GM21723 (cell line): ENCODE measurements at regions not wholly inside any gene's neighbourhood (a gene's known extent, or its start where the extent isn't known, plus 50 kb on each side); places are given as distances from the start of the nearest gene placed in this dataset.

Experiments
- ATAC-seq: cut with Tn5 transposase; IDR thresholded peaks from one replicate; pipeline ENCODE4 v1.9.1; 2021; ENCODE audit warnings: mild to moderate bottlenecking, moderate library complexity; ENCODE audit not compliant: unreplicated experiment

DNA sequence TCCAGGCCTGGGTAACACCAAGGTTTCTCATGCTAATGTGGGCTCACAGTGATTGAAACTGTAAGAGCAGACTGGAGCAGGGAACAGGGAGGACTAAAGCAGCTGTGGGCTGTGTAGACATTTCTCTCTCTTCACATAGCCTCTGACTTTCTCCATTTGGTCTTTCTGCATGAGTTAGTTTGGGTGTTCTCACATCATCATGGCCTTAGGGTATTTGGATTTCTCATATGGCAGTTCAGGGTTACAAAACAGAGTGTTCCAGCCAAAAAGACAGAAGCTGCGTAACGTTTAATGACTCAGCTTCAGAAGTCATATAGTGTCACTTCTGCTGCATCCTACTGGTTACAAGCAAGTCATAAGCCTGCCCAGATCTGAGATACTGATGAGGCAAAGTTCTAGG is 52.0 kb upstream of the OSBPL8 start:
- no peak for ATAC-seq

DNA sequence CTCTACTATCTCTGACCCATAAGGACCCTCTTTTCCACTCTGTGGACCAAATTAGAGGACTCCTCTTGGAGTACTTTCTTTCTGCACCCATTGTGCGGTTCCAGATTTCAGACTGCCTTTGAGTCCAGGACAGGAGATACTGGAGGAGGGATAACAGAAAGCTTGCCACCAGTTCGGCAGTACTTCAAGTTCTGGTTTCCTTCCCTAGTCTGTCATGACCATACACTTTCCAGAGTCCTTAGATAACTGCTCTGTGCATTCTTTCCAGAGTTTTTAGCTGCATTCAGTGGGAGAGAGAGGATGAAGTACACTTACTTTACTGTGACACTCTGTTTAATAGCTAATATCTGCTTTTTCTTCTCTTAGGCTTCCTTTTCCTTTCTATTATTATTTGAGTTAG is 54.8 kb upstream of the OSBPL8 start:
- no peak for ATAC-seq

- ATAC-seq, result no peak
Observed at GRCh38 chr12:76618031-76618430, 58.5 kb upstream of the OSBPL8 start.

DNA sequence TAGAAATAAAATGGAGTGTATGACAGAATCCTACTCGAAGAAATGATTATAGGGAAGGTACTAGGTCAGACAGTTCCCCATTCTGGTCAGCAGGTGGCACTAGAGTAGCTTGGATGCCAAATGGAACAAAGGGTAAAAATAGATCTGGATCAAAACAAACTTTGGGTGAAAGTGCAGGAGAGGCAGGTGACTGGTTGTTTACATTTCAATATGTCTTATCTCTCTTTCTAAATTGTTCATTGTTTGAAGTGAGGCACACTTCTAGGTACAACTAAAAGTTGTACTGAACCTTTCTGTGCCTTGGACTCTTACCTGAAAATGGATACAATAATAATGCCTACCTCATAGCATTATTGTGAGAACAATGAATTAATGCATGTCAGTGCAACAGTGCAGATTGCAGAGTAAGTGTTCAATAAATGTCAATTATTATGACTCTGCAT is 62.0 kb upstream of the OSBPL8 start:
- peak; percentile 82 for ATAC-seq

- ATAC-seq, result no peak
Observed at GRCh38 chr12:76622351-76622750, 62.8 kb upstream of the OSBPL8 start.

GRCh38 chr12:76622915-76623314 is 63.3 kb upstream of the OSBPL8 start:
- ATAC-seq, result no peak

DNA sequence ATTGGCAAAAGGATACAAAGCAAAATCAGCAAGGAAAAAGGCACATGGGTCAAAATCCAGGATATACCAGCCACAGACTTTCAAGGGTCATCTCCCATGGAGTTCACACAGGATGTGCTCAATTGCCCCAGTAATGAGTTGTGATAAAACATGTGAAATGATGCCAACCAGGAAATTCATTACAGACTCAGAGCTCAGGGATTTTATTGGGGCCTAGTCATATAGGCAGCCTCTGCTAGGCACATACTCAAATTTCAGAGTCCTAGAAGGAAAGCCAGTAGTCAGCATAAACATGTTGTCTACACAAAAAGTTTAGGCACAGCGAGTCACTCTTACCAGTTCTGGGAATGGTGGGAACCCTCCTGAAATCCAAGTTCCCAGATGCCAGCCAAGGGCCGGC is 64.4 kb upstream of the OSBPL8 start:
- ATAC-seq, result no peak

DNA sequence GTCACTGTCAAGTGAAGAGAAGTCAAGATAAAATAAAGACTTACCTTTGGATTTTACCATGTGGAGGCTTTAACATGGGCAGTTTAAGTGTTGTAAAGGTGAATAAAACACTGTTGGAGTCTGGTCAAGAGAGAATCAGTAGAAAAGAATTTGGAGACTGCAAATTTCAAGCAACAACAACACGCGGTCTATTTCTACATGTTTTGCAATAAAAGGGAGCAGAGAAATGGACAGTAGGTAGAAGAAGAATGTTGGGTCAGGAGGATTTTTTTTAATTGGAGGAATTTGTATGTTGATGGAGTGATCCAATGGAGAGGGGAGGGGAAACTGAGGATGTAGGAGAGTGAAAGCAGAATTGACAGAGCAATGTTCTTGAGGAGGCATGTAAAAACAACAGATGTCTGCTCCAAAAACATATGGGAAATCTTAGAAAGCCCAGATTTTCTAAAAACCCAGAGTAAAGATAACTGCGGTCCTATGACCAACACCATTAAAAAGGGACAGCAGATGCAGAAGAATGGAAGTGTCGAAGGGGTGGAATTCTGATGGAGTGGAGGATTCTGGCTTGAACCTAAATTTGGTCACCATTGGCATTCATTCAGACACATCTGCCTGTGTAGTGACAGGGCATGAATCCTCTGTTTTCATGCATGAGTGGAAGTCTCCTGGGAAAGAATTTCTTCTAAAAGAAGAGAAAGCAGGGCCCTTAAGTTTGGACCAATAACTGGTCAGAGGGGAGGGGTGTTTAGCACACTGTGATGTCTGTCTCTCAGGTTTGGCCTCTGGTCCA is 68.0 kb upstream of the OSBPL8 start:
- no peak for ATAC-seq

DNA sequence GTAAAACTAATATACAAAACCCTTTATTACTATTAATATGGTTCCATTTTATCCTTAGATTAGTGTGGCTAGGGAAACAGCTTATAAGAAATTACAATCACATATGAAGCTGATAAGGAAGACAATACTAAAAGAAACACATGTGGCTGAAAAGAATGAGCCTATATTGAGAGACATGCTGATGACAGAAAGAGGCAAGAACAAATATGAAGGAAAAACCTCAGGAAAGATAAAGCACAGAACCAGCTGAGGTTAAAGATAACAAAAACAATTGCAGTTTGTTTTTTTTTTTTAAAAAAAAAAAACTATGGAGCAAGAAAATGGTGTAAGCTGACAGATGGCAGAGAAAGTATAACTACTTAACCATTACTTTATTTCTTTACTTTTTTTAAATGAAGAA is 69.2 kb upstream of the OSBPL8 start:
- ATAC-seq, result no peak

- ATAC-seq, result no peak
Observed at GRCh38 chr12:76631741-76632140, 72.2 kb upstream of the OSBPL8 start.

- ATAC-seq, result no peak
Observed at GRCh38 chr12:76633415-76633814, 73.8 kb upstream of the OSBPL8 start.

GRCh38 chr12:76634133-76634532 is 74.6 kb upstream of the OSBPL8 start:
- no peak for ATAC-seq

DNA sequence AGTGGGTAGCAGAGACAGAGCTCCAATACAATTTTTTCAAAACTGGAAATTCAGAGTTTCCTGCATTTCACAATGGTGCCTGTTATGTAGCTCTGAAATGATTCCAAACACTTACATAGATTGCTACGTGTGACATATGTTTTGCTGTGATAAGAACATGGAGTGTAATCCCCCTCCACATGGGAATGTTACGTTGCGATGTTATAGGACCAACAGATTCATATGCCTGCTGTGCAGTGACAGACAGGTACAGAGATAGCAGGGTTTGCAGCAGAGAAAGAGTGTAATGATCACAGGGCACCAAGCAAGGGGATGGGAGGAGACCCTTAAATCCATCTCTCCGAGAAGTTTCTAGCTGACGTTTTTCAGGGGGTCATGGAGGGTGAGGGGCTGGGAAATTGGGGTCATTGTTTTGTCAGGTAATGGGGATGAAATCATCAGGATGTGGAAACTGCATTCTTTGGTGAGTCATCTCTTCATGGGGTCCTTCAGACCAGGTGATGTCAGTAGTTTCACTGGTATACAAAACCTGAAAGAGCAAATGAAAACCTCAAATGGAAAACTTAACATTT is 76.6 kb upstream of the OSBPL8 start:
- ATAC-seq, result no peak

GRCh38 chr12:76637807-76638206 is 78.2 kb upstream of the OSBPL8 start:
- no peak for ATAC-seq

DNA sequence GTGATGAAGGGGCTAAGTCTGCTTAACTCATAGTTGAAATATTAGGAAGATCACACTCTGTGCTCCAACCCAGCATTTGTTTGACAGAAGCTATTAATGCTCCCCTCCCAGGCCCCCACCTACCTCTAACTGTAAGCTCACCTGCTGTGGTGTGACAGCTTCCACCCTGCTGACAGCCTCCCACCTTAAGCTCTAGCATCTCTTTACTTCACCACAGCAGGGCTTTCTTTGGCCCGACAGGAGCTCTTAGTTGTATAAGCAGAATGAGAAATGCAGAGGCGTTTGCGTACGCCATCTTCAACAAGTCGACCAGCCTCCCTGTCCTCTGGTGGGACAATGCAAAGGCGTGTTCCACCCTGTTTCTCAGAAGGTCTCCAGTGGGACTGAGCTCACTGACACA is 80.1 kb upstream of the OSBPL8 start:
- ATAC-seq, result no peak

DNA sequence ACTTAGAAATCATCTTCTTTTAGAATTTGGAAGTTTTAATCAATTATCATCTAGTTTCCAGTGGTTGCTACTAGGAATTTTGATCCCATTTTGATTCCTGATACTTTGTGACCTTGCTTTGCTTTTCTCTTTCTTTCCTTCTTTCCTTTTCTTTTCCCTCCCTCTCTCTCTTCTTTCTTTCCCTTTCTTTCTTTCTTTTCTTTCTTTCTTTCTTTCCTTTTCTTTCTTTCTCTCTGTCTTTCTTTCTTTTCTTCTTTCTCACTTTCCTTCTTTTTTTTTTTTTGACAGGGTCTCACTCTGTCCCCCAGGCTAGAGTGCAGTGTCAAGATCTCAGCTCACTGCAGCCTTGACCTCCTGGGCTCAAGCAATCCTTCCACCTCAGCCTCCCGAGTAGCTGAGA is 81.5 kb upstream of the OSBPL8 start:
- no peak for ATAC-seq

GRCh38 chr12:76641961-76642360 is 82.4 kb upstream of the OSBPL8 start:
- ATAC-seq, result no peak

GRCh38 chr12:76643438-76643837 is 83.9 kb upstream of the OSBPL8 start:
- no peak for ATAC-seq

DNA sequence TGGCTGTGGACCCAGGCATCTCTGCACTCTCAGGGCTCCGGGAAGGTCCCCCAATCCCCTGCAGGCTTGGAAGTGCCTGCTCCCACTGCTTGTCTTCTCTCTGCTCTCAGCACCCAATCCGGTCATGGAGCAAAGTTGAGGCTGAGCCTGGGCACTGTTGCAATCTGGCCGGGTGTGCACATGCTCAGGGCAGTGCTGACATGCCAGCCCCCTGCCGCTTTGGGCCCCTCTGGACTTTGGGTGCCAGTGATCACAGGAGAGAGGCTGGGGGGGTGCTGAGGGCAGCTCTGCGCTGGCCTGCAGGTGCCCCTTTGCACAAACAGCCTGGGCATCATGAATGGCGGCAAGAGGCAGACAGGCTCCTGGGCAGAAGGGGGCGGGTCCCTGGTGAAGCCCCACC is 85.4 kb upstream of the OSBPL8 start:
- no peak for ATAC-seq

DNA sequence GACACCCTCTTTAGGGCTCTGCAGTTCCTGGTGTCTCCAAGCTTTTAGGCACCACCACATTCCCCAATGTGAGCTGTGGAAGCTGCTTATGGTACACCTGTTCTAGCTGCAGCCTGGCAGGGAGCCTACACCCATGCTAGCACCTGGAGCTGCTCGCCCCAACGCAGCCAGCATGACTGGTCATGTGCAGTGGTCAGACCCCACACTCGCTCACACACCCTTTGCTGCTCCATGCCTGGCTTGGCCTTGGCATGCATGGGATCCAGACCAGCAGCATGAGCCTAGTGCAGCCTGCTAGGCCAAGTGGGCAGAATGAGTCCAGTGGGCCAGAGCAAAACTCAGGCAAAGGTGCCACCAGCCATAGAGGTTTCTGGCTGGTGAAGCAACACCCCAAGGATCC is 86.4 kb upstream of the OSBPL8 start:
- ATAC-seq, result no peak

GRCh38 chr12:76646366-76646765 is 86.8 kb upstream of the OSBPL8 start:
- ATAC-seq, result no peak

- no peak for ATAC-seq
Observed at GRCh38 chr12:76649099-76649498, 89.5 kb upstream of the OSBPL8 start.

DNA sequence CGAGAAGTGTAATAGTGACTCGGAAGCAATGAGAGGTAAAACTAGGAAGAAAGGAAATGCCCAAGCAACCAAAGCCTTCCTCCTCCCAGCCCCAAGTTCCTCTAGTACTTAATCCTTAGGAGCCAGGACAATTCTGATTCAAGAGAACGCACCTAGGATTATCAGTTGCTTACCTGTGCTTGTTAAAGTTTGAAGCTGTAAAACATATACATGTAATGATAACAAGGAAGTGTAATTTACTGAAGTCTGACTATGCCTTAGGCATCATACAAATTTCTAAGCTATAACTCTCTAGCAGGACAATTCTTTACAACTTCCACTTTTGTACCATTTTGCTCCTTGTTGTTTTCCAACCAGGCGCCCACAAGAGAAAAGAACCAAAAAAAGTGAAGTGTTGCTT is 92.8 kb upstream of the OSBPL8 start:
- no peak for ATAC-seq
